GM20000 (cell line): ENCODE measurements at regions not wholly inside any gene's neighbourhood (a gene's known extent, or its start where the extent isn't known, plus 50 kb on each side); places are given as distances from the start of the nearest gene placed in this dataset.

Experiments
- DNase-seq: peaks from one replicate; pipeline ENCODE4 v3.0.0; 2012; ENCODE audit warnings: low spot score
- TF ChIP-seq, protein P1 (sequence below): IDR thresholded peaks from 2 replicates; pipeline ENCODE4 v1.5.1; 2012; ENCODE audit warnings: mild to moderate bottlenecking, control low read depth; ENCODE audit errors: extremely low read depth, missing control alignments

DNA sequence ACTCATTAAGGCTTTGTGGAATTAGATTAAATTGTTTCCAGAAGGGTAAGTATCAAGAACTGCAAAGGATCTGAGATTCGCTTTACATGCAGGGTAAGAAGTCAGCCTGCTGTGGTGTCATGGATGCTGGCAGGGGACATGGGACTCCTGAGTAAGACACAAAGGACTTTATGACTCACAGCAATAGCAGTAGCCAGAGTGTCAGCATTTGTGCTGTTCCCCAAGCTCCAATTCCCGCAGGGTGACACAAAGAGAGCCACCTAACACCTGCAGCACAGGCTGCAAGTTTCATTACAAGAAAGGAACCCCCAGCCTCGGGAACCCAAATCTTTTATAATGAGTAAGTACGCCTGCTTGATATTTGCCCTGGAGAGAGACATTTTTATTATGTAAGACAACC lies 298.1 kb upstream of the POU3F1 start:
- DNase-seq = no peak
- TF ChIP-seq, protein P1, sequence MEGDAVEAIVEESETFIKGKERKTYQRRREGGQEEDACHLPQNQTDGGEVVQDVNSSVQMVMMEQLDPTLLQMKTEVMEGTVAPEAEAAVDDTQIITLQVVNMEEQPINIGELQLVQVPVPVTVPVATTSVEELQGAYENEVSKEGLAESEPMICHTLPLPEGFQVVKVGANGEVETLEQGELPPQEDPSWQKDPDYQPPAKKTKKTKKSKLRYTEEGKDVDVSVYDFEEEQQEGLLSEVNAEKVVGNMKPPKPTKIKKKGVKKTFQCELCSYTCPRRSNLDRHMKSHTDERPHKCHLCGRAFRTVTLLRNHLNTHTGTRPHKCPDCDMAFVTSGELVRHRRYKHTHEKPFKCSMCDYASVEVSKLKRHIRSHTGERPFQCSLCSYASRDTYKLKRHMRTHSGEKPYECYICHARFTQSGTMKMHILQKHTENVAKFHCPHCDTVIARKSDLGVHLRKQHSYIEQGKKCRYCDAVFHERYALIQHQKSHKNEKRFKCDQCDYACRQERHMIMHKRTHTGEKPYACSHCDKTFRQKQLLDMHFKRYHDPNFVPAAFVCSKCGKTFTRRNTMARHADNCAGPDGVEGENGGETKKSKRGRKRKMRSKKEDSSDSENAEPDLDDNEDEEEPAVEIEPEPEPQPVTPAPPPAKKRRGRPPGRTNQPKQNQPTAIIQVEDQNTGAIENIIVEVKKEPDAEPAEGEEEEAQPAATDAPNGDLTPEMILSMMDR = no peak

DNA sequence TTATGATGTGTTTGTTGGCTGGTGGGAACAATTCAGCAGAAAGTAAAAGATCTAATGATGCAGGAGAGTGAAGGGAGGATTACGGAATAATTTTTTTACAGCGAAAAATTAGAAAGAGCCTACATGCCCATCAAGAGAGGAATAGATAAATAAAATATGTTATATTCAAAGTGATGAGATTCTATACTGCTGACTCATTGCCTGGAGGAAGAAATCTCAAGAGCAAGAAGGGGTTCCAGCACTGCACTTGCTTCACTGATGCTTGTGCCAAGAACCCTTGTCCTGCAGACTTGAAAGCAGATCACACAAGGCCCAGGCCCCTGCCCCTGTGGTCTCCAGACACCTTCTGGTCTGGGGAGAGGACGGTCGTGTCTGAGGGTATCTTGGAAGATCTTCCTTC lies 295.1 kb upstream of the POU3F1 start:
- TF ChIP-seq, protein P1 = no peak

DNA sequence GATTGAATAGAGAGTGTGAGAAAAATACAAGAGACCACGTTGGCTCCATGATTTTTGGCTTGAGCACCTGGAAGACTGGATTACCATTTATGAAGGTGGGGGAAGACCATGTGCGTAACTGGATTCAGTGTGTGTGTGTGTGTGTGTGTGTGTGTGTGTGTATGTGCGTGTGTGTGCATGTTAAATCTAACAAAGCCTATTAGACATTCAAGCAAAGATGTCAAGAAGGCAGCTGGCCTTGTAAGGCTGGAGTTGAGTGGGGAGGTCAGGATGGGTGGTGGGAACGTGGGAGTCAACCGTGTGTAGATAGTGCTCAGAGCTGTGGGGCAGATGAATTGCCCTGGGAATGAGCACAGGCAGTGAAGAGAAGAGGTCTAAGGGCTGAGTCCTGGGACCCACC lies 293.8 kb upstream of the POU3F1 start:
- TF ChIP-seq, protein P1 = no peak

More for the DNA sequence above, 295.1 kb upstream of the POU3F1 start:
- no peak for DNase-seq

DNA sequence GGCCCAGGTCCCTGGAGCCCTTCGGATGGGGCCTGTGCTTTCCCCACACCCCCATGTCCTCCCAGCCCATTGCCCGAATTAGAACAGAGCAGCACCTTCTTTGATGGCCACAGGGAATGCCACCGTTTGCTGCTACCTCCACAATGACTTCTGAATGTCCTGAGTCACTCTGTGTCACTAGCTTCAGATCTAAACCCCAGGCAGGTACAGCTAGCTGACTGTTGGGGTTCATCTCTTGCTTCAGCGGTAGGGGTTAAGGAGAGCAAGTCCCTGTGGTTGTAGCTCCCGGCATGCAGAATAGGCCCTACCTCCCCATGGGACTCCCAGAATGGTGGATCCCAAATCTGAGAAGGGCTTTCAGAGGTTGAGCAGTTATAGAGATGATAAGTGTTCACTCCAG lies 291.1 kb upstream of the POU3F1 start:
- DNase-seq = no peak
- TF ChIP-seq, protein P1 = no peak

More for the DNA sequence above, 293.8 kb upstream of the POU3F1 start:
- DNase-seq = no peak

DNA sequence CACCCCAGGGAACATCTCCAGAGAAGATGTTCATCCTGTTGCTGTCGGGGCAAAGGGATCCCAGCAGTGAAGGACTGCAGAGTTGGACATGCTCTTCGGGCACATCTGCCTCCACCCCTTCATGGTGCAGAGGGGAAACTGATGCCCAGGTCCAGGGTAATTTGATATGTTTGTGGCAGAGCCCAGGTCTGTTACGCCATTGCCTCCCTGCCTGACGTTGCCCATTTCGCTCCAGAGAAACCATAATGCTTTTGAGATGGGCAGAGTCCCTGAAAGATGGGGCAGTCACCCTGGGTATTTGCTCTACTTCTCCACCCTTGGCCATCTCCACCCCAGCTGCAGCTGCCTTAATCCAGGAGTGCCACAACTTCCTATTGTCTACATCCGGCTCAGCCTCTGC lies 290.4 kb upstream of the POU3F1 start:
- DNase-seq = no peak

DNA sequence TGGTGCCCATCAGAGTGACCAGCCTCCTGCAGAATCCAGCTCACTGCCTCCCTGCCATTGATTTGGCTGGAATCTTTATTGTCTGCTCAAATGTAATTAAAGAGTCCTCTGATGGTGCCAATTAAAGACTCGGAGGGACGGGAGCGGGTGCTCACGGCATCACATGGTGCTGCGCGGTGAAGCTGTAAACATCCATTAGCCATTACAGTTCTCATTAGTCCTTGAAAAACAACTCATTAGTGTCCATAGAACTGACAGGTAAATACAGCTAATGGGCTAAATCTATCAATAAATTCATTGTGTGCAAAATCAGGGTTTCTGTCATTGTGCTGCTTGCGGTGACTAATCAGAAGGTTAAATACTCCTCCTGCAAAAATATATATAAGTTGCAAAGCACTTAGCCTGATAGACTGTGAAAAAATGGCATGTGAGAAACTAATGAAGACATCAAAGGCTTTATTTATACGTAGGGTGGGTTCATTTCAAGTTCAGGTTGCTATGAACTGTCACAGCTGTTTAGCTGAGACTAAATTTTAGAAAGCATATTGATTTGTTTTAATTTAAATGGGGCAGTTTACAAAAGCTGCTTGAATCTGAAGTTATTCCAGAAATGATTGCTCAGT lies 289.8 kb upstream of the POU3F1 start:
- DNase-seq = no peak
- TF ChIP-seq, protein P1 = no peak

More for the DNA sequence above, 290.4 kb upstream of the POU3F1 start:
- TF ChIP-seq, protein P1 = no peak

DNA sequence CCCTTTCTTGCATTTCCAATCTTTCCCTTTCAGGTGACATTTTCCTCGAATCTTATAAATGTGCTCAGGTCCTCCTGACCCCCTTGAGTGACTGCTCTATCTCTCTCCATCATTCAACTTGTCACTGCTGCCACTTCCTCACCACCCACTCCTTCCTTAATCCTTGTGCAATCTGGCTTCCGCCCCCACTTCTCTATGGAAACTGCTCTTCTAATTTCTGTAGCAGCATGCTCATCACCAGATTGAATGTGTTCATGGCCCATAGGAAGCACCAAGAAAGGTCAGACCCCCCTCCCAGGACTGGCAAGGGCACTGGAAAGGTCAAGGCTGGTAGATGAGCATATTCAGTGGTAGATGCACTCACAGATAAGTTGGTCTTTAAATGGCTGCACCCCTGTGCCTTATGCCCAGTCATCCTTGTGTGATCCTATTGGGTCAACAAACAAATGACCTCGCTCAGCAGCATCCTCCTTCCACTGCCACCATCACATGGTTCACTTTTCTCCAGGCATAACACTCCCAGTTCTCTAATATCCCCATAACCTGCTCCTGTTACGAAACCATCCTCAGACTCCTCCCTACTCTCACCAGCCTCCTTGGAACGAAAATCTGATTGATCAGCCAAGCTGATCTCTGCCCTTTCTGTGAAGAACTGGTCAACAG lies 288.5 kb upstream of the POU3F1 start:
- TF ChIP-seq, protein P1 = no peak
- no peak for DNase-seq
